SH-SY5Y (cell line): ENCODE measurements at regions not wholly inside any gene's neighbourhood (a gene's known extent, or its start where the extent isn't known, plus 50 kb on each side); places are given as distances from the start of the nearest gene placed in this dataset.

Experiments used
- GATA2 ChIP-seq: IDR thresholded peaks from 2 replicates; pipeline ENCODE4 v1.6.1; 2011; ENCODE audit warnings: mild to moderate bottlenecking, low read depth, low read length
- GATA3 ChIP-seq: IDR thresholded peaks from 2 replicates; pipeline ENCODE4 v1.6.1; 2011; ENCODE audit warnings: low read depth, mild to moderate bottlenecking, low read length, moderate library complexity

GRCh38 chr17:55620945-55621344, 101.7 kb downstream of the TMEM100 start:
- TF ChIP-seq GATA2 (peak; percentile 58; the same call in 1 of the 2 replicates), GATA3 (no peak)
